ENCODE measurements at regions not wholly inside any gene's neighbourhood (a gene's known extent, or its start where the extent isn't known, plus 50 kb on each side); places are given as distances from the start of the nearest gene placed in this dataset.

- no peak for TF ChIP-seq GATA2 (IDR thresholded peaks at IDR 0.05; ENCODE audit: low read depth, low read length)
- TF ChIP-seq GATA3 (IDR thresholded peaks at IDR 0.05; ENCODE audit: low read depth, low read length), result no peak
Measured at GRCh38 chr2:39512434-39512935, 75.4 kb upstream of the MAP4K3 start.
